Trophoblast cell (in vitro differentiated cells and primary cell): ENCODE measurements at regions not wholly inside any gene's neighbourhood (a gene's known extent, or its start where the extent isn't known, plus 50 kb on each side); places are given as distances from the start of the nearest gene placed in this dataset.
"Not testable (repeated sequence)": the region's sequence is repeated elsewhere in the genome, so short reads cannot be mapped to it uniquely, and the experiment has no call there.

Source experiments
- DNase-seq, 2 donors: peaks; one replicate each; pipeline ENCODE4 v3.0.0-alpha.2; 2016
- H2AFZ ChIP-seq: 2 replicates; pipeline ENCODE4 v1.6.1; 2013; ENCODE audit warnings: low read length, moderate library complexity, mild to moderate bottlenecking; ENCODE audit not compliant: insufficient read depth, poor library complexity
- H2AK5ac ChIP-seq: 2 replicates; pipeline ENCODE4 v1.6.1; 2013; ENCODE audit warnings: mild to moderate bottlenecking, low read length
- H2BK120ac ChIP-seq: 2 replicates; pipeline ENCODE4 v1.6.1; 2013; ENCODE audit warnings: low read length, mild to moderate bottlenecking, moderate library complexity; ENCODE audit not compliant: insufficient read depth, poor library complexity
- H2BK12ac ChIP-seq: 2 replicates; pipeline ENCODE4 v1.6.1; 2013; ENCODE audit warnings: mild to moderate bottlenecking, low read length, moderate library complexity
- H2BK5ac ChIP-seq: 2 replicates; pipeline ENCODE4 v1.6.1; 2013; ENCODE audit warnings: low read length, low read depth, moderate library complexity, mild to moderate bottlenecking; ENCODE audit not compliant: poor library complexity
- H3K14ac ChIP-seq: 2 replicates; pipeline ENCODE4 v1.6.1; 2013; ENCODE audit warnings: mild to moderate bottlenecking, low read length
- H3K18ac ChIP-seq: 2 replicates; pipeline ENCODE4 v1.6.1; 2013; ENCODE audit warnings: mild to moderate bottlenecking, low read length
- H3K23ac ChIP-seq: 2 replicates; pipeline ENCODE4 v1.6.1; 2013; ENCODE audit warnings: low read length
- H3K27ac ChIP-seq: 2 replicates; pipeline ENCODE4 v1.5.1; 2013; ENCODE audit warnings: low read depth, mild to moderate bottlenecking, inconsistent platforms, low read length, moderate library complexity
- H3K27me3 ChIP-seq: 2 replicates; pipeline ENCODE4 v1.6.1; 2013; ENCODE audit warnings: inconsistent platforms, mild to moderate bottlenecking, low read length, moderate library complexity; ENCODE audit not compliant: insufficient read depth
- H3K36me3 ChIP-seq, 2 experiments: 1 replicate in 1 of 2; 2 replicates in 1 of 2; pipeline ENCODE4 v1.6.1; 2013; ENCODE audit warnings: low read length in 2 of 2, mild to moderate bottlenecking in 2 of 2, moderate library complexity in 1 of 2; ENCODE audit not compliant: insufficient read depth in 2 of 2, control insufficient read depth in 1 of 2
- H3K4ac ChIP-seq: 2 replicates; pipeline ENCODE4 v1.6.1; 2013; ENCODE audit warnings: low read depth, mild to moderate bottlenecking, low read length, moderate library complexity
- H3K4me1 ChIP-seq, 2 experiments: 1 replicate in 1 of 2; 2 replicates in 1 of 2; pipeline ENCODE4 v1.6.1; 2013; ENCODE audit warnings: low read length in 2 of 2, mild to moderate bottlenecking in 2 of 2, moderate library complexity in 1 of 2; ENCODE audit not compliant: insufficient read depth in 2 of 2, control insufficient read depth in 1 of 2
- H3K4me2 ChIP-seq: 2 replicates; pipeline ENCODE4 v1.6.1; 2013; ENCODE audit warnings: inconsistent platforms, mild to moderate bottlenecking, low read length, moderate library complexity
- H3K4me3 ChIP-seq: 2 replicates; pipeline ENCODE4 v1.5.1; 2013; ENCODE audit warnings: mild to moderate bottlenecking, low read depth, low read length, inconsistent platforms
- H3K79me1 ChIP-seq: one replicate; pipeline ENCODE4 v1.6.1; 2013; ENCODE audit warnings: low read length
- H3K79me2 ChIP-seq: 2 replicates; pipeline ENCODE4 v1.6.1; 2013; ENCODE audit warnings: low read length, mild to moderate bottlenecking; ENCODE audit not compliant: control insufficient read depth, insufficient read depth, poor library complexity
- H3K9ac ChIP-seq: 2 replicates; pipeline ENCODE4 v1.6.1; 2013; ENCODE audit warnings: mild to moderate bottlenecking, low read length
- H3K9me3 ChIP-seq: 2 replicates; pipeline ENCODE4 v1.6.1; 2013; ENCODE audit warnings: low read depth, mild to moderate bottlenecking, control low read depth, inconsistent platforms, low read length; ENCODE audit not compliant: insufficient read depth
- H4K12ac ChIP-seq: 2 replicates; pipeline ENCODE4 v1.6.1; 2013; ENCODE audit warnings: low read depth, mild to moderate bottlenecking, low read length, moderate library complexity
- H4K8ac ChIP-seq: 2 replicates; pipeline ENCODE4 v1.6.1; 2013; ENCODE audit warnings: low read depth, mild to moderate bottlenecking, low read length, moderate library complexity
- H4K91ac ChIP-seq: one replicate; pipeline ENCODE4 v1.6.1; 2013; ENCODE audit warnings: low read depth, mild to moderate bottlenecking, low read length, moderate library complexity
- WGBS: extraction: QIAGEN DNeasy Blood & Tissue Kit; methylation state at CpG from one replicate; pipeline ENCODE4 v1.1.7; 2013; ENCODE audit warnings: missing lambda C conversion rate; ENCODE audit not compliant: insufficient read length, insufficient coverage; ENCODE audit errors: extremely low coverage; 5-methylcytosine and 5-hydroxymethylcytosine counted together

DNA sequence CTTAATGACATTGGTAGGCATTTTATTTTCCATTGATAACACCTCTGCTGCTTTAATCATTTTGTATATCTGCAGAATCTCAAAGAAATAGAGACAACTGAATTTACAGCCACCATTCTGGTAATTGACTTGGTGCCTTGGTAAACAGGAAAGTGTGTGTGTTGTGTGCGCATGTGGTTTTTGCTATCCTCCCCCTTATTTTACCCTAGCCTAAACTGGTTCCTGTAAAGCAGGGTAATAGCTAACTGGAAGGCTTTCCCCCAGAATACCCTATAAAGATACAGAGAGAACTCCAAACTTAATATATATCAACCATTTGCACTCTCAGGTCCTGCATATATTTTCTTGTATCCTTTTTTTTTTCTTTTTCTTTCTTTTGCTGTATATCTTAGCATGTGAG, 149.5 kb upstream of the ADGRL4 start:
- Histone ChIP-seq H3K23ac (no peak overlapping the region), H2BK12ac (no peak overlapping the region), H3K27me3 (no peaks in the 10 kb centered on the region), H3K36me3 (no peaks in the 10 kb centered on the region), H4K91ac (no peak overlapping the region), H2BK120ac (no peak overlapping the region), H3K9ac (no peak overlapping the region), H3K18ac (no peak overlapping the region), H3K79me1 (no peaks in the 10 kb centered on the region), H3K4me1 (no peaks in the 10 kb centered on the region), H3K4ac (no peak overlapping the region), H3K27ac (no peak overlapping the region), H3K4me3 (no peak overlapping the region), H3K4me2 (no peak overlapping the region), H3K14ac (no peak overlapping the region), H3K79me2 (no peaks in the 10 kb centered on the region), H3K9me3 (no peaks in the 10 kb centered on the region), H2BK5ac (no peak overlapping the region), H4K12ac (no peak overlapping the region), H4K8ac (no peak overlapping the region), H2AFZ (no peak overlapping the region), H2AK5ac (no peak overlapping the region)
- WGBS = no CpG with 5 or more reads among the region's 1 CpG
- DNase-seq = no peak

DNA sequence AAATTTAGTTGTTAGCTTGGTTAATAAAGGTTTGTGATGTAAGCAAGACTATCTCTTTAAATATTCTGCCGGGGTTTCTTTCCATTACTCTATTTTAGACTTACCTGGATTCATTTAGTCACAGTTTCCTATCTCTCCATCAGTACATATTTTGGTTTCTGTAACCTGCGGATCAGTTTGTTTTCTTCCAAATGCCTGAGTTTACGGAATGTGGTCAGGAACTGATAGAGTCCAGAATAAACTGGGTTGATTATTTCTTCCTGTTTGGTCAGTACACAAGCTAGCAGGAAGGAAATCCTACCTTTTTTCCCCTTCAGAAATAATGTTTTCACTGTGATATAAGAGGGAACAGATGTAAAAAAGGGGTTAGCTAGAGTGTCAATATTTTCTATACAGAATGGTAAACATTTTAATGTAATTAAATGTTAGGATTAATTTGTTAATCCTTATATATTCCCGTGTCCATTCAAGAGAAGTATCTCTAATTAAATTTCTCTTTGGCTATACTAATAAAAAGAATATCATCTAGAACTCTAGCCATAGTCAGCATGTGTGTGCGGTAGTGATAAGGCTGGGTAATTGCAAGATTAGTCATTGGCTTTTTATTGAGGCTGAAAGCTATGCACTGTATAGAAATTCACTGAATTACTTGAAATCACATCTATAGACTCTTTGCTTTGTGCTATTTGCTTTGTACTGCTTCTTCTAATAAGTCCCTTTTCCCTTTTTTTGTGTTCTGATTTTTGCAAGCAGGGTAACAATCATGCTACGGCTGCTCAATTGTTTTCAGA, 144.7 kb upstream of the ADGRL4 start:
- Histone ChIP-seq H3K18ac (no peak overlapping the region), H4K12ac (no peak overlapping the region), H3K4me3 (no peak overlapping the region), H3K14ac (no peak overlapping the region), H4K91ac (no peak overlapping the region), H3K23ac (no peak overlapping the region), H2BK5ac (no peak overlapping the region), H2AK5ac (no peak overlapping the region), H2BK12ac (no peak overlapping the region), H3K4me1 (no peaks in the 10 kb centered on the region), H2AFZ (no peak overlapping the region), H3K79me1 (no peaks in the 10 kb centered on the region), H3K27me3 (no peaks in the 10 kb centered on the region), H3K79me2 (no peaks in the 10 kb centered on the region), H2BK120ac (no peak overlapping the region), H3K36me3 (no peaks in the 10 kb centered on the region), H3K27ac (no peak overlapping the region), H4K8ac (no peak overlapping the region), H3K9me3 (peaks cover 1% of the 10 kb centered on the region), H3K4me2 (no peak overlapping the region), H3K4ac (no peak overlapping the region), H3K9ac (no peak overlapping the region)
- DNase-seq = peak in 1 of 2 donors; percentile 52
- WGBS = no CpG with 5 or more reads among the region's 6 CpGs

GRCh38 chr1:79150576-79150975, 144.0 kb upstream of the ADGRL4 start:
- no peak overlapping the region for H4K12ac ChIP-seq
- no peak overlapping the region for H2AK5ac ChIP-seq
- WGBS = no CpG with 5 or more reads among the region's 1 CpG

GRCh38 chr1:79138227-79138626, 131.7 kb upstream of the ADGRL4 start:
- not testable (repeated sequence) for H3K27ac ChIP-seq, H3K79me1 ChIP-seq, DNase-seq, H3K23ac ChIP-seq, H2AK5ac ChIP-seq, H4K91ac ChIP-seq, H4K8ac ChIP-seq, H2BK12ac ChIP-seq, H3K18ac ChIP-seq, H2BK120ac ChIP-seq, H2AFZ ChIP-seq, H3K9me3 ChIP-seq, H3K4me3 ChIP-seq, H3K4ac ChIP-seq, H4K12ac ChIP-seq, H2BK5ac ChIP-seq, H3K27me3 ChIP-seq, H3K4me1 ChIP-seq, H3K4me2 ChIP-seq, H3K9ac ChIP-seq, H3K36me3 ChIP-seq, H3K79me2 ChIP-seq, H3K14ac ChIP-seq
- WGBS = no CpG with 5 or more reads among the region's 4 CpGs

More at GRCh38 chr1:79150576-79150975, 144.0 kb upstream of the ADGRL4 start:
- no peak overlapping the region for H3K4me2 ChIP-seq
- no peaks in the 10 kb centered on the region for H3K27me3 ChIP-seq
- no peak for DNase-seq
- H3K79me2 ChIP-seq = no peaks in the 10 kb centered on the region
- no peak overlapping the region for H3K23ac ChIP-seq
- no peak overlapping the region for H3K4me3 ChIP-seq
- no peak overlapping the region for H3K27ac ChIP-seq
- H4K91ac ChIP-seq = no peak overlapping the region
- no peak overlapping the region for H4K8ac ChIP-seq
- H2BK12ac ChIP-seq = no peak overlapping the region
- no peaks in the 10 kb centered on the region for H3K79me1 ChIP-seq
- H2BK5ac ChIP-seq = no peak overlapping the region
- H3K4me1 ChIP-seq = no peaks in the 10 kb centered on the region
- no peak overlapping the region for H2AFZ ChIP-seq
- no peak overlapping the region for H3K18ac ChIP-seq
- H2BK120ac ChIP-seq = no peak overlapping the region
- H3K36me3 ChIP-seq = no peaks in the 10 kb centered on the region
- H3K14ac ChIP-seq = no peak overlapping the region
- peaks cover 1% of the 10 kb centered on the region for H3K9me3 ChIP-seq
- no peak overlapping the region for H3K4ac ChIP-seq
- H3K9ac ChIP-seq = no peak overlapping the region
